ENCODE measurements at regions not wholly inside any gene's neighbourhood (a gene's known extent, or its start where the extent isn't known, plus 50 kb on each side); places are given as distances from the start of the nearest gene placed in this dataset.

- no peaks in the 10 kb centered on the region for H3K27me3 ChIP-seq (ENCODE audit: control insufficient read depth, extremely low read depth, insufficient read depth, low read length)
- no peak overlapping the region for H3K27ac ChIP-seq (ENCODE audit: control insufficient read depth, insufficient read depth, low read length)
- no peaks in the 10 kb centered on the region for H4K20me1 ChIP-seq (ENCODE audit: control insufficient read depth, extremely low read depth, insufficient read depth, low read length)
- H3K9me1 ChIP-seq (ENCODE audit: control insufficient read depth, extremely low read depth, insufficient read depth, low read length): no peaks in the 10 kb centered on the region
- H3K79me2 ChIP-seq (ENCODE audit: control insufficient read depth, insufficient read depth, low read length): no peaks in the 10 kb centered on the region
- no peak overlapping the region for H3K4me3 ChIP-seq (ENCODE audit: control insufficient read depth in 2 of 3, extremely low read depth in 1 of 3, insufficient read depth in 2 of 3, low read depth in 1 of 3, low read length in 3 of 3)
- no peaks in the 10 kb centered on the region for H3K9me3 ChIP-seq (ENCODE audit: control insufficient read depth, low read depth, low read length)
- no peak for FAIRE-seq
- no peak overlapping the region for H2AFZ ChIP-seq (ENCODE audit: control insufficient read depth, low read length)
- H3K9ac ChIP-seq (ENCODE audit: control insufficient read depth, extremely low read depth, insufficient read depth, low read length): no peak overlapping the region
- H3K4me2 ChIP-seq (ENCODE audit: control insufficient read depth, extremely low read depth, insufficient read depth, low read depth, low read length): no peak overlapping the region
- H3K36me3 ChIP-seq (ENCODE audit: control insufficient read depth in 2 of 2, extremely low read depth in 1 of 2, insufficient read depth in 2 of 2, low read length in 2 of 2): no peaks in the 10 kb centered on the region
- DNase-seq (ENCODE audit: low read depth, low spot score): no peak
- dilution Hi-C loops (cut with MboI; ENCODE audit: extremely low pct_ligation_motif_present, low sequenced_read_pairs): no loop called here
- TF ChIP-seq EZH2 (IDR thresholded peaks at IDR 0.05; ENCODE audit: low read length) (no peak), CTCF (optimal IDR thresholded peaks at IDR 0.05 in 1 of 3, IDR thresholded peaks at IDR 0.05 in 1 of 3, conservative IDR thresholded peaks at IDR 0.05 in 1 of 3; ENCODE audit: extremely low read depth in 1 of 3, insufficient read depth in 2 of 3, low read length in 3 of 3) (no peak)
- no peaks in the 10 kb centered on the region for H3K4me1 ChIP-seq (ENCODE audit: control insufficient read depth, extremely low read depth, insufficient read depth, low read length)
These were observed 437.2 kb upstream of the NRXN1 start for GRCh38 chr2:51469102-51469501.

- no peak for DNase-seq (ENCODE audit: low read depth, low spot score)
- Histone ChIP-seq H3K27ac (ENCODE audit: control insufficient read depth, insufficient read depth, low read length) (no peak overlapping the region), H3K79me2 (ENCODE audit: control insufficient read depth, insufficient read depth, low read length) (no peaks in the 10 kb centered on the region), H3K36me3 (ENCODE audit: control insufficient read depth in 2 of 2, extremely low read depth in 1 of 2, insufficient read depth in 2 of 2, low read length in 2 of 2) (no peaks in the 10 kb centered on the region), H3K4me1 (ENCODE audit: control insufficient read depth, extremely low read depth, insufficient read depth, low read length) (no peaks in the 10 kb centered on the region), H3K4me3 (ENCODE audit: control insufficient read depth in 2 of 3, extremely low read depth in 1 of 3, insufficient read depth in 2 of 3, low read depth in 1 of 3, low read length in 3 of 3) (no peak overlapping the region), H3K9ac (ENCODE audit: control insufficient read depth, extremely low read depth, insufficient read depth, low read length) (no peak overlapping the region), H3K9me3 (ENCODE audit: control insufficient read depth, low read depth, low read length) (no peaks in the 10 kb centered on the region), H3K9me1 (ENCODE audit: control insufficient read depth, extremely low read depth, insufficient read depth, low read length) (no peaks in the 10 kb centered on the region), H3K4me2 (ENCODE audit: control insufficient read depth, extremely low read depth, insufficient read depth, low read depth, low read length) (no peak overlapping the region), H2AFZ (ENCODE audit: control insufficient read depth, low read length) (no peak overlapping the region), H3K27me3 (ENCODE audit: control insufficient read depth, extremely low read depth, insufficient read depth, low read length) (no peaks in the 10 kb centered on the region), H4K20me1 (ENCODE audit: control insufficient read depth, extremely low read depth, insufficient read depth, low read length) (no peaks in the 10 kb centered on the region)
- dilution Hi-C loops (cut with MboI; ENCODE audit: extremely low pct_ligation_motif_present, low sequenced_read_pairs): no loop called here
- FAIRE-seq: no peak
- no peak for TF ChIP-seq EZH2 (IDR thresholded peaks at IDR 0.05; ENCODE audit: low read length)
- no peak for TF ChIP-seq CTCF (optimal IDR thresholded peaks at IDR 0.05 in 1 of 3, IDR thresholded peaks at IDR 0.05 in 1 of 3, conservative IDR thresholded peaks at IDR 0.05 in 1 of 3; ENCODE audit: extremely low read depth in 1 of 3, insufficient read depth in 2 of 3, low read length in 3 of 3)
These were observed 433.4 kb upstream of the NRXN1 start for GRCh38 chr2:51465326-51465725.
